K562 (cell line): ENCODE measurements at regions not wholly inside any gene's neighbourhood (a gene's known extent, or its start where the extent isn't known, plus 50 kb on each side); places are given as distances from the start of the nearest gene placed in this dataset.
A peak's percentile ranks its signal among the peaks of the same experiment; 100 is the strongest.

Experiments used
- ATAC-seq: fragments of 200-7000 bp; cut with Tn5 transposase; 3 replicates; pipeline ENCODE4 v1.9.1; 2020; ENCODE audit warnings: moderate library complexity
- BruUV-seq: library from RNA; stranded (reverse); fragments of 400-500 nt; replicated peaks from 2 replicates; lab custom pipeline; 2021; lab: Mats Ljungman, UMichigan
- CTCF ChIA-PET: fragments of 300-600 bp; formaldehyde crosslinking; extraction: SDS; loops from one replicate; lab custom pipeline; 2021; ENCODE audit warnings: low intra/inter-chr PET ratio; lab: Yijun Ruan, JAX
- POLR2A ChIA-PET: fragments of 300-600, 350-650 bp; sonication (Branson Sonifier 250); formaldehyde crosslinking; extraction: SDS; loops from one replicate; lab custom pipeline; 2021; ENCODE audit warnings: antibody characterized with exemption, inconsistent platforms; lab: Yijun Ruan, JAX
- DNase-seq, 4 experiments: peaks; one replicate each; pipeline versions ENCODE4 v3.0.0 to v3.0.0-alpha.2; 2011 to 2018; ENCODE audit warnings: low spot score in 3 of 4, mixed read lengths in 3 of 4; ENCODE audit errors: extremely low read depth in 1 of 4
- FAIRE-seq: peaks from 2 replicates; lab custom pipeline; 2011; peaks lifted over from hg19 to GRCh38; lab: Jason Lieb, UNC
- H2AFZ ChIP-seq: 2 replicates; pipeline ENCODE4 v1.6.0; 2011; ENCODE audit warnings: low read depth, low read length, control low read depth, inconsistent platforms
- H3K27ac ChIP-seq: fragments of 200-600 bp; 3 replicates; pipeline ENCODE4 v1.8.0; 2011; ENCODE audit warnings: low read depth, mild to moderate bottlenecking, control low read depth, inconsistent platforms, low read length, moderate library complexity, mixed read lengths; ENCODE audit errors: extremely low read depth
- H3K27me3 ChIP-seq, 2 experiments: fragments of 300-600 bp in 1 of 2; 2 replicates in 1 of 2; 3 replicates in 1 of 2; pipeline versions ENCODE4 v1.6.0 to v1.8.0; 2011; ENCODE audit warnings: inconsistent platforms in 2 of 2, low read length in 2 of 2, mild to moderate bottlenecking in 1 of 2, mixed read lengths in 1 of 2, moderate library complexity in 1 of 2; ENCODE audit not compliant: control insufficient read depth in 2 of 2, insufficient read depth in 2 of 2
- H3K36me3 ChIP-seq: fragments of 300-600 bp; 3 replicates; pipeline ENCODE4 v1.8.0; 2011; ENCODE audit warnings: mild to moderate bottlenecking, low read length, inconsistent platforms; ENCODE audit not compliant: control insufficient read depth, insufficient read depth
- H3K4me1 ChIP-seq, 2 experiments: fragments of 200-600 bp in 1 of 2; replicated peaks in 1 of 2; 2 replicates in 1 of 2; 3 replicates in 1 of 2; pipeline versions ENCODE4 v1.5.1 to v1.8.0; 2011; ENCODE audit warnings: inconsistent platforms in 2 of 2, low read length in 2 of 2, mild to moderate bottlenecking in 1 of 2, mixed read lengths in 1 of 2, moderate library complexity in 1 of 2; ENCODE audit not compliant: control insufficient read depth in 2 of 2, insufficient read depth in 2 of 2
- H3K4me2 ChIP-seq: 2 replicates; pipeline ENCODE4 v1.6.1; 2011; ENCODE audit warnings: low read length, control low read depth, inconsistent platforms, mixed read lengths; ENCODE audit not compliant: insufficient read depth
- H3K4me3 ChIP-seq: fragments of 200-600 bp; sonication (generic), shearing (Covaris generic); 2 replicates; pipeline ENCODE4 v1.5.1; 2016; ENCODE audit warnings: control low read depth, inconsistent platforms
- H3K79me2 ChIP-seq: fragments of 200-600 bp; 3 replicates; pipeline ENCODE4 v1.8.0; 2011; ENCODE audit warnings: low read length, inconsistent platforms; ENCODE audit not compliant: control insufficient read depth, insufficient read depth
- H3K9ac ChIP-seq, 2 experiments: 2 replicates each; pipeline versions ENCODE4 v1.6.0 to v1.6.1; 2011; ENCODE audit warnings: low read depth in 2 of 2, low read length in 2 of 2, control low read depth in 1 of 2, inconsistent platforms in 1 of 2, mild to moderate bottlenecking in 1 of 2, mixed read lengths in 1 of 2; ENCODE audit not compliant: insufficient read depth in 1 of 2
- H3K9me1 ChIP-seq: one replicate; pipeline ENCODE4 v1.6.0; 2011; ENCODE audit warnings: inconsistent platforms, mild to moderate bottlenecking, low read length, moderate library complexity; ENCODE audit not compliant: control insufficient read depth, insufficient read depth
- H3K9me3 ChIP-seq: replicated peaks from 2 replicates; pipeline ENCODE4 v1.5.1; 2011; ENCODE audit warnings: low read depth, low read length, inconsistent platforms; ENCODE audit not compliant: control insufficient read depth, insufficient read depth
- H4K20me1 ChIP-seq: replicated peaks from 2 replicates; pipeline ENCODE4 v1.6.1; 2011; ENCODE audit warnings: low read length, inconsistent platforms, mixed read lengths; ENCODE audit not compliant: control insufficient read depth, insufficient read depth
- ARID4B ChIP-seq: sonication (generic); formaldehyde crosslinking; IDR thresholded peaks from 2 replicates; pipeline ENCODE4 v1.8.0; 2022; ENCODE audit warnings: mild to moderate bottlenecking, missing genetic modification reagents
- ATF3 ChIP-seq, 2 experiments: fragments of 450-650 bp in 1 of 2; sonication (generic) in 1 of 2; formaldehyde crosslinking in 1 of 2; IDR thresholded peaks in 1 of 2; conservative IDR thresholded peaks in 1 of 2; 2 replicates each; pipeline versions ENCODE4 v1.6.1 to v1.8.1; 2016 to 2023; ENCODE audit warnings: mild to moderate bottlenecking in 2 of 2, moderate library complexity in 2 of 2, inconsistent platforms in 1 of 2, missing genetic modification reagents in 1 of 2
- ATF4 ChIP-seq: fragments of 450-650 bp; formaldehyde crosslinking; IDR thresholded peaks from 2 replicates; pipeline ENCODE4 v1.4.0; 2022; ENCODE audit warnings: mild to moderate bottlenecking, moderate library complexity
- CEBPB ChIP-seq: fragments of 450-650 bp; IDR thresholded peaks from 2 replicates; pipeline ENCODE4 v1.6.1; 2016; ENCODE audit warnings: missing genetic modification characterization, missing compliant biosample characterization
- CEBPG ChIP-seq, 3 experiments: fragments of 200-800 bp in 1 of 3; sonication (Bioruptor generic) in 1 of 3; sonication (generic) in 1 of 3; formaldehyde crosslinking in 1 of 3; IDR thresholded peaks in 2 of 3; conservative IDR thresholded peaks in 1 of 3; 2 replicates each; pipeline versions ENCODE4 v1.6.1 to v1.8.0; 2016 to 2022; ENCODE audit warnings: missing compliant biosample characterization in 2 of 3, missing genetic modification characterization in 2 of 3, mild to moderate bottlenecking in 1 of 3, missing genetic modification reagents in 1 of 3
- RNF2 ChIP-seq: sonication (generic); IDR thresholded peaks from 2 replicates; pipeline ENCODE4 v1.6.1; 2016
- ZSCAN32 ChIP-seq: fragments of 450-650 bp; formaldehyde crosslinking; IDR thresholded peaks from 2 replicates; pipeline ENCODE4 v1.4.0; 2020; ENCODE audit warnings: mild to moderate bottlenecking, moderate library complexity
- in situ Hi-C: fragments of 300-500 bp; cut with MboI; formaldehyde crosslinking; loops from 4 replicates; pipeline ENCODE4 v1.15.0; 2018; ENCODE audit warnings: inconsistent platforms, mixed read lengths
- intact Hi-C: fragments of 100-400 bp; cut with micrococcal nuclease; formaldehyde crosslinking; loops from 2 replicates; pipeline ENCODE4 v1.14.2; 2022

GRCh38 chr5:163386352-163386751 lies 51.0 kb upstream of the CCNG1 start:
- no peaks in the 10 kb centered on the region; the same call in 1 of the 2 replicates for H3K9me3 ChIP-seq
- H2AFZ ChIP-seq: no peak overlapping the region
- ATAC-seq (no peak), FAIRE-seq (no peak), DNase-seq (no peak)
- 0 out of 5 replicates have a peak, but pooled peaks cover 0 to 5% of the 10 kb centered on the region in 2 experiments for H3K4me1 ChIP-seq
- intact Hi-C loops: no loop called here
- no peak overlapping the region for H3K27ac ChIP-seq
- no peak overlapping the region for H3K4me2 ChIP-seq
- no peaks in the 10 kb centered on the region for H3K9me1 ChIP-seq
- no peaks in the 10 kb centered on the region for H3K79me2 ChIP-seq
- H4K20me1 ChIP-seq: no peaks in the 10 kb centered on the region
- ChIA-PET CTCF (no interaction called here), POLR2A (interaction anchor here (0.6 to 1.7 kb wide), 3 partner anchors 15 to 110 kb away, joined by 3 to 5 read pairs (median 4); no protein-coding TSS in a partner anchor)
- in situ Hi-C loops: loop anchor here (5.0 kb wide), 1 partner anchor 46 kb away; no protein-coding TSS in a partner anchor
- no peak overlapping the region for H3K4me3 ChIP-seq
- TF ChIP-seq ZSCAN32 (CRISPR knock-in tag) (peak; percentile 61; the same call in 1 of the 2 replicates), CEBPB (tag) (0 out of 2 replicates have a peak, but pooled peaks have one; percentile 23), ATF4 (CRISPR knock-in tag) (peak; percentile 66), RNF2 (no peak), ARID4B (CRISPR knock-in tag) (no peak), ATF3 (IDR thresholded peaks at IDR 0.05) (peak; percentile 47; the same call in 1 of the 2 replicates), ATF3 (CRISPR knock-in tag; conservative IDR thresholded peaks at IDR 0.05) (no peak), CEBPG (CRISPR knock-in tag; IDR thresholded peaks at IDR 0.05) (no peak), CEBPG (tag; conservative IDR thresholded peaks at IDR 0.05 in 1 of 2, IDR thresholded peaks at IDR 0.05 in 1 of 2) (peak; percentile 15 to 83; a peak in 2 of 4 replicates)
- BruUV-seq: no TSS peak
- no peaks in the 10 kb centered on the region for H3K27me3 ChIP-seq
- H3K36me3 ChIP-seq: no peaks in the 10 kb centered on the region
- no peak overlapping the region for H3K9ac ChIP-seq
